Sigmoid colon (tissue), 4 donors: ENCODE measurements at regions not wholly inside any gene's neighbourhood (a gene's known extent, or its start where the extent isn't known, plus 50 kb on each side); places are given as distances from the start of the nearest gene placed in this dataset.

Experiments
- CTCF ChIP-seq, 4 experiments: fragments of 450-650 bp in 3 of 4; fragments of 200-600 bp in 1 of 4; IDR thresholded peaks; one replicate each; pipeline ENCODE4 v1.5.1; 2016 to 2019; ENCODE audit warnings: antibody characterized with exemption in 4 of 4, mild to moderate bottlenecking in 3 of 4, moderate library complexity in 2 of 4
- EP300 ChIP-seq, 4 donors: sonication (generic); formaldehyde crosslinking; IDR thresholded peaks; one replicate each; pipeline ENCODE4 v1.6.1; 2017; ENCODE audit warnings: antibody characterized with exemption in 4 of 4
- POLR2A ChIP-seq, 2 donors: fragments of 450-650 bp; IDR thresholded peaks; one replicate each; pipeline ENCODE4 v1.6.1; 2016; ENCODE audit warnings: antibody characterized with exemption in 2 of 2, mild to moderate bottlenecking in 2 of 2, moderate library complexity in 2 of 2

GRCh38 chr5:10111571-10111970, 138.1 kb downstream of the ATPSCKMT start:
- no peak for TF ChIP-seq CTCF (IDR thresholded peaks at IDR 0.05)
- no peak for TF ChIP-seq EP300 (IDR thresholded peaks at IDR 0.05)
- no peak for TF ChIP-seq POLR2A (IDR thresholded peaks at IDR 0.05)
